ENCODE measurements at regions not wholly inside any gene's neighbourhood (a gene's known extent, or its start where the extent isn't known, plus 50 kb on each side); places are given as distances from the start of the nearest gene placed in this dataset.

DNA sequence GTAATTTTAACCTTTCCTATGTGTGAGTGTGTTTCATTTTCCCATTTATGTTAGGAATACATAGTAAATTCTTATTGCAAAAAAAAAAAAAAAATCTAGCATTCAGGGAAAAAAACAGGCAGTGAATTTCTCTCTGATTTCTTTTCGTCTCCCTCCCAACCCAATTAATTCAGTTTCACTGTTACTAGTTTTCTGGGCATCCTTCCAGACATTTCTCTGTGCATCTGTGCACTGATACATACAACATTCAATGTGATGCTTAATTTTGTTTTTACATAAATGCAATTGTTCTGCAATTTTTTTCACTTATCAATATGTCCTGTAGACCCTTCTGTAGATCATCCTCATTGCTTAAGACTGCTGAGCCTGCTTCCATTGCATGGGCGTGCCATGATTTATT is 694.3 kb upstream of the TBX3 start:
- TF ChIP-seq CTCF (conservative IDR thresholded peaks at IDR 0.05 in 1 of 2, IDR thresholded peaks at IDR 0.05 in 1 of 2; ENCODE audit: low read depth in 1 of 2, low read length in 2 of 2) (no peak), EZH2 (IDR thresholded peaks at IDR 0.05; ENCODE audit: low read length, missing control alignments) (no peak)

Measured in fibroblast of lung (primary cell).